Heart right ventricle (tissue), 16 donors: ENCODE measurements at regions not wholly inside any gene's neighbourhood (a gene's known extent, or its start where the extent isn't known, plus 50 kb on each side); places are given as distances from the start of the nearest gene placed in this dataset.

ENCODE experiments used
- ATAC-seq, 8 donors: fragments of 200-7000 bp; cut with Tn5 transposase; one replicate each; pipeline ENCODE4 v1.9.1; 2020; ENCODE audit warnings: mild to moderate bottlenecking in 8 of 8, moderate library complexity in 8 of 8, moderate number of reproducible peaks in 1 of 8
- DNase-seq, 2 donors: peaks; one replicate each; pipeline ENCODE4 v3.0.0-alpha.2; 2020
- H3K27ac ChIP-seq, 10 donors: fragments of 200-600 bp; sonication (generic) in 2 of 10; one replicate each; pipeline versions ENCODE4 v1.5.0 to v1.8.0; 2020 to 2022; ENCODE audit warnings: mild to moderate bottlenecking in 3 of 10
- H3K27me3 ChIP-seq, 7 donors: fragments of 200-600 bp; one replicate each; pipeline ENCODE4 v1.8.0; 2021 to 2022; ENCODE audit warnings: mild to moderate bottlenecking in 2 of 7
- H3K36me3 ChIP-seq, 9 donors: fragments of 200-600 bp; sonication (generic) in 1 of 9; one replicate each; pipeline versions ENCODE4 v1.5.0 to v1.8.0; 2020 to 2022; ENCODE audit warnings: mild to moderate bottlenecking in 2 of 9
- H3K4me1 ChIP-seq, 9 donors: fragments of 200-600 bp; sonication (generic) in 1 of 9; one replicate each; pipeline versions ENCODE4 v1.5.0 to v1.8.0; 2020 to 2022; ENCODE audit warnings: mild to moderate bottlenecking in 4 of 9
- H3K4me3 ChIP-seq, 10 donors: fragments of 200-600 bp; sonication (generic) in 2 of 10; one replicate each; pipeline versions ENCODE4 v1.5.0 to v1.8.0; 2020 to 2022; ENCODE audit warnings: mild to moderate bottlenecking in 7 of 10, moderate library complexity in 2 of 10
- H3K9me3 ChIP-seq, 11 donors: fragments of 200-600 bp in 10 of 11; sonication (generic) in 2 of 11; one replicate each; pipeline versions ENCODE4 v1.5.0 to v1.8.0; 2013 to 2022; ENCODE audit warnings: mild to moderate bottlenecking in 2 of 11, control low read depth in 1 of 11, moderate library complexity in 1 of 11
- CTCF ChIP-seq, 9 donors: fragments of 200-600 bp; sonication (generic) in 2 of 9; IDR thresholded peaks; one replicate each; pipeline versions ENCODE4 v1.5.0 to v1.8.0; 2021 to 2022; ENCODE audit warnings: antibody characterized with exemption in 9 of 9, mild to moderate bottlenecking in 5 of 9, moderate library complexity in 1 of 9
- WGBS, 2 donors: extraction: QIAGEN DNeasy Blood & Tissue Kit; methylation state at CpG; one replicate each; pipeline ENCODE4 v1.1.7; 2013; ENCODE audit warnings: inconsistent platforms in 1 of 2; 5-methylcytosine and 5-hydroxymethylcytosine counted together
- intact Hi-C, 10 donors: fragments of 100-400 bp; cut with DNase I; formaldehyde crosslinking; loops; one replicate each; pipeline versions ENCODE4 v1.11.1 to v1.14.2; 2022
- donor health status: Arrhythmogenic right ventricular cardiomyopathy.
- donor health status: ischemic (EF 13 %, LVEDD 7.1; RV severe dilation, severe dysfunction).
- donor health status: healthy with polysubstance abuse.
- donor health status: DM: no; HTN: yes; CAD: no.
- donor health status: DM: no; HTN: no; CAD: no.
- donor health status: ischemic (EF 25% LVEDD 6.9; RV normal size, moderate dysfunction).
- donor health status: ischemic (EF 25% LVEDD 5.7; RV mildly dilated, moderate dysfunction).
- donor health status: healthy.
- donor health status: DM: yes; HTN: yes; CAD: no.
- donor health status: Ischemic cardiomyopathy.
- donor health status: ischemic (EF 35%, LVEDD 5.7; RV mildly dilated, moderate dysfunction).
- donor health status: nonischemic (EF 11% LVEDD 7.7; RV severe dilation, severe dysfunction).
- donor health status: DM: yes; HTN: yes; CAD: no.
- donor health status: PGD.
- donor health status: ischemic (EF 29% LVEDD 5.4; RV normal size, mild dysfunction).
- donor health status: nonischemic (EF 23%, LVEDD 6.1; RV moderate dilation, normal function).

GRCh38 chr11:104402812-104403521 is 239.0 kb upstream of the PDGFD start:
- no peak overlapping the region for H3K27ac ChIP-seq
- DNase-seq = no peak
- intact Hi-C loops = no loop called here
- no peaks in the 10 kb centered on the region for H3K27me3 ChIP-seq
- no peaks in the 10 kb centered on the region for H3K9me3 ChIP-seq
- no peaks in the 10 kb centered on the region for H3K36me3 ChIP-seq
- TF ChIP-seq CTCF (IDR thresholded peaks at IDR 0.05) = no peak
- no peak for ATAC-seq
- no peak overlapping the region for H3K4me3 ChIP-seq
- H3K4me1 ChIP-seq = peaks cover 0 to 6% (median 0%) of the 10 kb centered on the region in 9 donors
- 66 to 88% methylated on average over 1 of the region's 1 CpG for WGBS, 2 donors

GRCh38 chr11:104394508-104394907 is 230.6 kb upstream of the PDGFD start:
- DNase-seq (no peak), ATAC-seq (no peak)
- intact Hi-C loops = no loop called here
- no peaks in the 10 kb centered on the region for H3K27me3 ChIP-seq
- H3K9me3 ChIP-seq = no peaks in the 10 kb centered on the region
- no peaks in the 10 kb centered on the region for H3K4me1 ChIP-seq
- no peak overlapping the region for H3K27ac ChIP-seq
- no peak for TF ChIP-seq CTCF (IDR thresholded peaks at IDR 0.05)
- H3K4me3 ChIP-seq = no peak overlapping the region
- WGBS, 2 donors = 61 to 71% methylated on average over 1 of the region's 1 CpG
- H3K36me3 ChIP-seq = no peaks in the 10 kb centered on the region

GRCh38 chr11:104390651-104391050 is 226.7 kb upstream of the PDGFD start:
- DNase-seq (no peak), ATAC-seq (no peak)
- 54 to 83% methylated on average over 4 of the region's 4 CpGs for WGBS, 2 donors
- no peak for TF ChIP-seq CTCF (IDR thresholded peaks at IDR 0.05)
- Histone ChIP-seq H3K4me1 (no peaks in the 10 kb centered on the region), H3K27ac (no peak overlapping the region), H3K4me3 (no peak overlapping the region), H3K36me3 (no peaks in the 10 kb centered on the region), H3K9me3 (no peaks in the 10 kb centered on the region), H3K27me3 (no peaks in the 10 kb centered on the region)
- intact Hi-C loops = no loop called here

- Histone ChIP-seq H3K36me3 (no peaks in the 10 kb centered on the region), H3K27me3 (no peaks in the 10 kb centered on the region), H3K4me1 (no peaks in the 10 kb centered on the region), H3K9me3 (no peaks in the 10 kb centered on the region), H3K4me3 (no peak overlapping the region), H3K27ac (no peak overlapping the region)
- WGBS, 2 donors = 85 to 93% methylated on average over 1 of the region's 1 CpG
- no peak for DNase-seq
- intact Hi-C loops = no loop called here
- no peak for ATAC-seq
- TF ChIP-seq CTCF (IDR thresholded peaks at IDR 0.05) = no peak
Observed at GRCh38 chr11:104385884-104386283, 221.9 kb upstream of the PDGFD start.
